GM21367 (cell line): ENCODE measurements at regions not wholly inside any gene's neighbourhood (a gene's known extent, or its start where the extent isn't known, plus 50 kb on each side); places are given as distances from the start of the nearest gene placed in this dataset.

ENCODE experiments used
- ATAC-seq: cut with Tn5 transposase; IDR thresholded peaks from one replicate; pipeline ENCODE4 v1.9.1; 2021; ENCODE audit not compliant: unreplicated experiment

- ATAC-seq = no peak
Observed at GRCh38 chr5:2193542-2194235, 311.0 kb upstream of the IRX4 start.

GRCh38 chr5:2193142-2193541 is 310.4 kb upstream of the IRX4 start:
- ATAC-seq = no peak

GRCh38 chr5:2192496-2192895 is 309.8 kb upstream of the IRX4 start:
- ATAC-seq = no peak

GRCh38 chr5:2191972-2192371 is 309.2 kb upstream of the IRX4 start:
- ATAC-seq = no peak

- no peak for ATAC-seq
Observed at GRCh38 chr5:2190549-2190948, 307.8 kb upstream of the IRX4 start.

GRCh38 chr5:2188661-2189060 is 305.9 kb upstream of the IRX4 start:
- no peak for ATAC-seq

- no peak for ATAC-seq
Observed at GRCh38 chr5:2188137-2188536, 305.4 kb upstream of the IRX4 start.

- no peak for ATAC-seq
Observed at GRCh38 chr5:2187687-2188086, 305.0 kb upstream of the IRX4 start.

- ATAC-seq = no peak
Observed at GRCh38 chr5:2187156-2187555, 304.4 kb upstream of the IRX4 start.

- ATAC-seq = no peak
Observed at GRCh38 chr5:2186472-2187015, 303.8 kb upstream of the IRX4 start.

GRCh38 chr5:2185646-2186471 is 303.1 kb upstream of the IRX4 start:
- ATAC-seq = no peak

- no peak for ATAC-seq
Observed at GRCh38 chr5:2184563-2185540, 302.1 kb upstream of the IRX4 start.

- ATAC-seq = no peak
Observed at GRCh38 chr5:2184026-2184366, 301.3 kb upstream of the IRX4 start.

GRCh38 chr5:2183154-2184025 is 300.7 kb upstream of the IRX4 start:
- ATAC-seq = no peak

GRCh38 chr5:2182020-2182419 is 299.3 kb upstream of the IRX4 start:
- ATAC-seq = no peak

- ATAC-seq = no peak
Observed at GRCh38 chr5:2181557-2181956, 298.8 kb upstream of the IRX4 start.

GRCh38 chr5:2181149-2181548 is 298.4 kb upstream of the IRX4 start:
- no peak for ATAC-seq

- no peak for ATAC-seq
Observed at GRCh38 chr5:2180456-2180855, 297.7 kb upstream of the IRX4 start.

GRCh38 chr5:2179861-2180260 is 297.1 kb upstream of the IRX4 start:
- ATAC-seq = no peak

GRCh38 chr5:2178528-2178927 is 295.8 kb upstream of the IRX4 start:
- no peak for ATAC-seq
